ENCODE measurements at regions not wholly inside any gene's neighbourhood (a gene's known extent, or its start where the extent isn't known, plus 50 kb on each side); places are given as distances from the start of the nearest gene placed in this dataset.
A peak's percentile ranks its signal among the peaks of the same experiment; 100 is the strongest.
"Not testable (repeated sequence)": the region's sequence is repeated elsewhere in the genome, so short reads cannot be mapped to it uniquely, and the experiment has no call there.

DNA sequence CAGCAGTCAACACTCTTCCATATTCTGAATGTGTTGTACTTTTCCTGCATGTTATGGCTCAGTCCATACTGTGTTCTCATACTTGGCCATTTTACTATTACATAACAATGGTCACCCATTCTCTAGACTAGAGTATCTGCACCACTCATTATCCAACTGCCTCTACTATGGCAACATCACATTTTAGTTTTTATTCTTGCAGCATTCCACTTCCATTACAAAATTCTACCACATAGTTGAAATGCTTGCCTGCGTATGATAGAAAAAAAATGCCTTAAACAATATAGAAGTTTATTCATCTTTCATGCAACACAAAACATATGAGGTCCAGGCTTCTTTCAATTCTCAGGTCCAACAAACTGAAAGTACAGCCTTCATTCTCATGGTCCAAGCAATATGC is 128.0 kb downstream of the TENT5A start:
- DNase-seq (ENCODE audit: low read depth), result peak; percentile 57

DNA sequence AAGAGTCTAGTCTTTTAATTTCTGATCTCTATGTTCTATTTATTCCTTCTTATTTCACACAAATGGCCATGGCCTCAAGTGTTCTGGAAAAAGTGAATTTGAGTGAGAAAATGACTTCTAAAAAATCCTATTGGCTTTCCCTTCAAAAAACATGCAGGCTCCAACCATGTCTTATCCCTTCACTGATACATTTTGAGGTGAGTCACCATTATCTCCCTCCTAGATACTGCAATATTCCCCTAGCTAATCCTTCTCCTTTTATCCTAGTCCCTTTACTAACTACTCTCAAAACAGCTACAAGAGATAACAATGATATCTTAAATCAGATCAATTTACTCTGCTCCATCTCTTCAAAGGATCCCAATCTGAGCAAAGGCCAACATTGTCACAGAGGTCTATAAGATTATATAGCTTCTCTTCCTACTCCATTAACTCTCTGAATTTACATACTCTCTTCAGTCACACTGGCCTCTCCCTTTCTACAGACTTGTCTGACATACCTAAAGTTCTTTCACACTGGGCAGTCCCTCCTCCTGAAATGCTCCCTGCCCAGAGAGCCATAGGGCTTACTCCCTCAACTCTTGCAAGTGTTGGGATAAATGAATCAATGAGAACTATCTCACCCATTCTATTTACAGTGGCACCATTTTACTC is 129.2 kb downstream of the TENT5A start:
- peak; percentile 12 for DNase-seq (ENCODE audit: low read depth)

DNA sequence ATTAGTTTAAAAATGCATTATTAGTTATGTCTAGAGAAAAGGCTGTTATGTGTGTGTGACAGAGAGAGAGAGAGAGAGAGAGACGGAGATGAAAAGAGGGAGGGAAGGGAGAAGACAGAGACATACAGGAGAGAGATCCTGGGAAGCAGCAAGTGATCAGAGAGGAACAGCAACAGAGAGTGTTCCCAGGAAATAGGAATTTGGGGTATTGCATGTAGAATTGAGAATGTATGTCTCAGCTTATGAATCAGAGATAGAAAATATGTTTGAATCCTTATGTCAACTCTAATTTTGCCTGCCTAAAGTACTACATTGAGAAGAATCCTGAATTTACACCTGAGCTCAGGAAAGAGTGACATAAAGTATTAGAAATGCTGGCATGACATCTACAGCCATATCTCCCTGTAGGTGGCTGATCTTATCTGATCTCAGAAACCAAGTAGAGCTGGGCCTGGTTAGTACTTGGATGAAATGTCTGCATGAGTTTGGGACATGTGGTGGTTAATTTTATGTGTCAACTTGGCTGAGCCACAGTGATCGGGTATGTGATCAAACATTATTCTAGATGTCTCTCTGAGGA is 130.6 kb downstream of the TENT5A start:
- peak; percentile 55 for DNase-seq (ENCODE audit: low read depth)

DNA sequence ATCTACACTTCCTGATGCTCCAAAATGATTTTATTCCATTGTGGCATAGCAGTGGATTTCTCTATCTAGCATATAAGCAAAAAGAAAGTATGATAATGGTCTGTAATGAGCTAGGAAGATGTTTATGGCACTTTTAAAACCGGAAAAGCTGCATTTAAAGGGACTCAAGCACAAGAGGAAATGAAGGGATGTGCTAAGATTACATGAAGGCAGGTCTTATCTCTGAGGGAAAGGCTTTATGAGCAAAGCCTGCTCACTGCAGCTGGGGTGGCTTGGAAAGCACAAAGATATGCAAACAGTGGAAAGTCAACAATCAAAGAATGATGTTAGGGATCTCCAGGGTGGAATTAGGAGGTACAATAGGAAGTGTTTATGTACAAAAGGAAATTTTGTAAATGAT is 138.2 kb downstream of the TENT5A start:
- DNase-seq (ENCODE audit: low read depth), result peak; percentile 76

DNA sequence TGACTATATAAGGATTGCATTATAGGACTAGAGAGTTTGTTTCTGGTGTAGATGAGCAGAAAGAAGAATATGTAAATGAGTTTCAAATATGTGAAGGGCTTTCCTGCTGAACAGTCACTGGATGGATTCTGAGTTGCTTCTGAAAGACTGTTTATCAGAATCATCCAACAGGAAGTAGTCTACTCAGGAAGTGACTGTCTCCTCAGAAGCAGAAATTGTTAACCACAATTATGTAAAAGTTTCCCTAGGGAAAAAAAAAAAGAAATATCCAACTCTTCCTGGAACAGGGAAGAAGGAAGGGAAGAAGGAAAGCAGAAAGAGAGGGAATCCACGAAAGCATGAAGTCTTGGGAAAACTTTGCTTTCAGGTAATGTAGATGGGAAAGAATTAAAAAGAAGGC is 138.9 kb downstream of the TENT5A start:
- DNase-seq (ENCODE audit: low read depth), result peak; percentile 92

DNA sequence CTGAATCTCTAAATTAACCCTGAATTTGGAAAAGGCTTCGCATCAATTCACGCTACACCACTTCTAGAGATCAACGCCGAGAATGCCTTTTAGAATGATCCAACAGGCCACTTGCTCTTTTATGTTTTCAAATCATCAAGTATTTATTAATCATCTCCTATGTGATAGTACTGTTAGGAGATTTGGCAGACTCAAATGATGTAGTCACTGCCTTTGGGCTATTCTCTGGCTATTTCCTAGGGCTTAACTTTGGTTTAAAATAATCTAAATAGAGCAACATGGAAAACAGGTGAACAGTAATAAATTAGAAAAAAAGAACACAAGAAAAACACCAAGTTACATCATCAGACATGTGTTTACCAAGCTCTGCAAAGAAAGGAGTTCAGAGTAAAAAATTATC is 140.3 kb downstream of the TENT5A start:
- peak; percentile 26 for DNase-seq (ENCODE audit: low read depth)

DNA sequence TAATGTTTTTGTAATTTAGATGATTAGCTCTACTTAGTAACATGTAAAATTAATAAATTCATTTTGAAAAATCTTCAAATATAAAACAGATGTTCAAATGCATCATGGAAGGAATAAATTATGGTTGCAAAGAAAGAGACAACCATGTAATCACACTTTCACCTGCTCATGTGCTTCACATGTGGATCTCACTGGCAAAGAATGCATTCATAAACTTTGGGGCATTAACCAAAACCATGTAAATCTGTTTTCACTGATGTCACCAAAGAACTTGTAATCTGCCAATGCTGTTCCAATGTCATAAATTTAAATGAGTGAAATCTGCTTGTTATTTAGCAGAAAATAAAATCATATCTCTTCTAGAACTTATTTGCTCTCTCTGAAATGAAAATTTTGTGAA is 142.7 kb downstream of the TENT5A start:
- no peak for DNase-seq (ENCODE audit: low read depth)

DNA sequence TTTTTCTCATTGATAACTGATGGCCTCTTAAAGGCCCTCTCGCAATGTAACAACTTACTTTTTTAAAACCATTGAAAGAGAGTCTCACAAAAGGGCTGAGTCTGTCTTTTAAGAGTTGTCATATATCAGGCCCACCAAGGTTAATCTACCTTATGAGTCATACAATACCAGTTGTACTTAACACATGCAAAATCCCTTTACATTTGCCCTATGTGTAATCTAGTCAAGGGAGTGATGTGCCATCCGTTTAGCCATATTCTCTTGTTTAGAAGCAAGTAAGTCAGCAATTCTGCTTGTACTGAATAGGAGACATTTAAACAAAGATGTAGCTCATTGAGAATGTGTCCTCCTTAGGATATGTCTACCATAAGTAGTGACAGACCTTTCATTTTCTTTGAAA is 143.7 kb downstream of the TENT5A start:
- no peak for DNase-seq (ENCODE audit: low read depth)

DNA sequence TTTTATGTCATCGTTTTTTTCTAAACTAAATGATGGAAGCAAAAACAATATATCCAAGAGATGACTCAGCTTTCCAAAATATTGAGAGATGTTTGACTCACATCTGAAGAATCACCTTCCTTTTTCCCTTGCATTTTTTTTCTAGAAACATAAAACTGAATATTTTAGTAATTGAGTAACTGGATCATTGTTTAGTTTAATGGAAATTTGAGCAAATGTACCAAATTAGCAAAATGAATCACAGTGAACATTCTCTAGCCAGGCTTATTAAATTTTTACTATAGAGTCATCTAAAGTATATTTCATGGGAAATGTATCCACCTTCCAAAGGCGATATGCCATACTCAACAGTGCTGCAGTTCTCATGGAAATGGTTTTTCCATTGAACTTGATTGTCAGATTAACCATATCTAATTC is 145.5 kb downstream of the TENT5A start:
- peak; percentile 93 for DNase-seq (ENCODE audit: low read depth)

DNA sequence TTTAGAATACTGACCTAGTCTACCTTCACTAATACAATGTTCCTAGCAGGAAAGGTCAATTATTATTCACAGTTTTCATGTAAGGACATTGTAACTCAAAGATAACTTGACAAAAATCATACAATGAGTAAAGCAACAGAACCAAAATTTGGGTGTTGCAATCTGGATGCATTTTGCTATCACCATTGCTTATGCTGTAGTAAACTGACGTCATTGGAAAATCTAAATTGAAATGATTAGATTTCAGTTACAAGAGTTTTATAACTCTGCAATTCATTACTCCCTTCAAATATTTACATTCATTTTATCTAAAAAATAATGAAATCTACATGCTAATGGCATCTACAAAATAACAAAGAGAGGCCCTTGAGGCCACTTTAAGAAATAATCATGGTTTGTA is 147.0 kb downstream of the TENT5A start:
- DNase-seq (ENCODE audit: low read depth), result no peak

DNA sequence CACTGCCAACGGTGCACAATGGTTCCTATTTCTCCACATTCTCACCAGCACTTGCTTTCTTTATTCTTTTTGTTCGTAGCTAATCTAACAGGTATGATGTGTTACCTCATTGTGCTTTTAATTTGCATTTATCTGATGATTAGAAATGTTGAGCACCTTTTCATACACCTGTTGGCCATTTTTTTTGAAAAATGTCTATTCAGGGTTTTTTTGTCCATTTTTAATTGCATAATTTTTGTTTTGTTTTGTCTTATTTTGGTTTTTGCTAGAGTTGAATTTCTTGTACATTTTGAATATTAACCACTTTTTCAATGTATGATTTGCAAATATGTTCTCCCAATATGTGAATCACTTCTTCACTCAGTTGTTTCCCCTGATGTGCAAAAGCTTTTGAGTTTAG is 150.6 kb downstream of the TENT5A start:
- no peak for DNase-seq (ENCODE audit: low read depth)

DNA sequence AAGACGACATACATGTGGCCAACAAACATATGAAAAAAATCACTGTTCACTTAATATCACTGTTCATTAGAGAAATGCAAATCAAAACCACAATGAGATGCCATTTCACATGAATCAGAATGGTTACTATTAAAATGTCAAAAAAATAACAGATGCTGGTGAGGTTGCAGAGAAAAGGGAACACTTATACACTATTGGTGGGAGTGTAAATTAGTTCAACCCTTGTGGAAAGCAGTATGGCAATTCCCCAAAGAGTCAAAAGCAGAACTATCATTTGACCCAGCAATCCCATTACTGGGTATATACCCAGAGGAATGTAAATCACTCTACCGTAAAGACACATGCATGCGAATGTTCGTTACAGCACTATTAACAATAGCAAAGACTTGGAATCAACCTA is 152.0 kb downstream of the TENT5A start:
- DNase-seq (ENCODE audit: low read depth), result peak; percentile 27

DNA sequence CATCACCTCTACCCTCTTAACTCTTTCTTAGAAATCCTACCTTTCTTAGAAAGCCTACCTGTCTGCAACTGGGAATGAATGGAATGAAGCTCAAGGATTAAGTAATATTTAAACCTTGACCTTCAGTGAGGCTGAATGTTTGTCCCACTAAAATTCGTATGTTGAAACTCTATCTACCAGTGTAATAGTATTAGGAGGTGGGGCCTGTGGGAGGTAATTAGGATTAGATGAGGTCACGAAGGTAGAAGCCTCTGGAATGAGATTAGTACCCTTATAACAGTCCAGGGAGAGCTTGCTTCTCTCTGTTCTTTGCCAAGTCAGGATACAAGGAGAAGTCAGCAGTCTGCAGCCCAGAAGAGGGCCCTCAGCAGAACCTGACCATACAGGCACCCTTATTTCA is 158.0 kb downstream of the TENT5A start:
- no peak for DNase-seq (ENCODE audit: low read depth)

DNA sequence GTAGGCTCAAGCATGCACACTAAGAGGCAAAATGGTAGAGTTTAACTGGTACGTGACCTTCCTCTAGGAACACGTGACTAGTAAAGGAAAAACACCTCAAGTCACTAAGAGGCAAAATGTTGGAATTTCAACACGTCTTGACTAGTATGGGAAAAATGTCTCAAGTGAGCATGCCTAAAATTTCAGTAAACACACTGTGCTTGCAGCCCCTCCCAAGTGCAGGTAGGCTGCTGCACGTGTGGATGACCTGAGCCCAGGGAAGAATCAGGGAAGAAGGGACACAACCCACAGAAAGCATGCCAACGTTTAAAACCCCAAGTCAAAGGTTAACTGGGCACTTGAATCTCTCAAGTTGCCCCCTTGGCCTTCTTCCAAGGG is 162.2 kb downstream of the TENT5A start:
- no peak for DNase-seq (ENCODE audit: low read depth)

DNA sequence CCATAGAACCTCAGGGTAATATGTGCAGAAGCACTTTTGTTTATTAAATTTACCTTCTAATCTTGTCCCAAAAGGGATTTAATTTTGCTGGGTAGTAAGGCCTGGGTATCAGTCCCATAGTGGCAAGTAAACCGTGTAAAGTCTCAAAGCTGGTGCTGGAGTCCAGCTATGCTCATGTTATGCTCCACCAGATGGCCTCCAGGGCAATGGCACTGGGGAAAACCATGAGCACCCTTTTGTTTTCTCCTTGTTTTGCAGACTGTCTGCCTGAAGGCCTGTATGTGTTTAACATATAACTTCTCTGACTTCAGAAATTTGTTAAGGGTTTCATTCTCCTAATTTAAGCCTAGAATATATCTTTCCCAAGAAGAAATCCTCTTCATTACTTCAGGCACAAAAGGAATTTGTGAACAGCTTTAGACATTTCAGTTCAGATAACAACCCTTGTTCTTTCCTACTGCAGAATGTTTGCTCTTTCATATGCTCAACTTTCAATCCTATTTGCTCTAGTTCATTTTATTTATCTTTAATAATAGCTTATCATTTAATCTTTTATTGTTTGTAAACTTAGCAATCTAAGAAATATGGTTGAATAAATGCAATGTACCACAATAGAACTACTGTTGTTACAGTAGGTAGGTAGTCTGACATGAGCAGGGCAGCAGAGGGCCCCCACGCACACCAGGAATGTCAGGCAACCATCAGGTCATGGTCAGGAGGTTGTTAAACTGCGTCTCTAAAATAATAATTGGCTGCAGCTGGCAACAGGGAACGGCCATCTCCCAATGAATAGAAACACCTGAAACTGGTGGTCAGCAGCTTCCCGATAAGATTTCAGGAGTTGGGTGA is 162.8 kb downstream of the TENT5A start:
- DNase-seq (ENCODE audit: low read depth), result no peak

DNA sequence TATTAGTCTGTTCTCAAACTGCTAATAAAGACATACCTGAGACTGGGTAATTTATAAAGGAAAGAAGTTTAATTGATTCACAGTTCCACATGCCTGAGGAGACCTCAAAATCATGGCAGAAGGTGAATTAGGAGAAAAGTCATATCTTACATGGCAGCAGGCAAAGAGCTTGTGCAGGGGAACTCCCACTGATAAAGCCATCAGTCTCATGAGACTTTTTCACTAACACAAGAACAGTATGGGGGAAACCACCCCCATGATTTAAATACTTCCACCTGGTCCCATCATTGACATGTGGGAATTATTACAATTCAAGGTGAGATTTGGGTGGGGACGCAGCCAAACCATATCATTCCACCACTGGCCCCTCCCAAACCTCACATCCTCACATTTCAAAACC is 166.8 kb downstream of the TENT5A start:
- not testable (repeated sequence) for DNase-seq (ENCODE audit: low read depth)

DNA sequence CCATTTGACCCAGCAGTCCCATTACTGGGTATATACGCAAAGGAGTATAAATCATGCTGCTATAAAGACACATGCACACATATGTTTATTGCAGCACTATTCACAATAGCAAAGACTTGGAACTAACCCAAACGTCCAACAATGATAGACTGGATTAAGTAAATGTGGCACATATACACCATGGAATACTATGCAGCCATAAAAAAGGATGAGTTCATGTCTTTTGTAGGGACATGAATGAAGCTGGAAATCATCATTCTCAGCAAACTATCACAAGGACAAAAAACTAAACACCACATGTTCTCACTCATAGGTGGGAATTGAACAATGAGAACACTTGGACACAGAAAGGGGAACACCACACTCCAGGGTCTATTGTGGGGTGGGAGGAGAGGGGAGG is 168.3 kb downstream of the TENT5A start:
- DNase-seq (ENCODE audit: low read depth), result not testable (repeated sequence)

DNA sequence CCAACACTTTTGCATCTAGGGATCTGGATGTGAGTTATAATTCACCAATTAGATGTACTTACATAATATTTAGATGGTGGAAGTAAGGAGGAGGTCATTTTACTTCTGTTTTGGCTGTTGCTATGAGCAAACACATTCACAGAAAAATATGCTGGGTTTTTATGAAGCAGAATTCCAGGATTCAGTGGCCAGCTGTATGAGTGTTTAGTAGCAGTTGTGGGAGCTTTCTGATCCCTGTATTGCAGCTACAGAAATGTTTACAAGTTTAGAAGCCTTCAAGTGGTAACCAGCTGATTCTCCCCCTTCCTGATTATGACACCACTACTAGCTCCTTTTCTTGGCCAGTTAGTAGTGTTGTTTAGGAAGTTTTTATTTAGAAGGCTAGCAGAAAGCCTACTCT is 177.0 kb downstream of the TENT5A start:
- peak; percentile 61 for DNase-seq (ENCODE audit: low read depth)

DNA sequence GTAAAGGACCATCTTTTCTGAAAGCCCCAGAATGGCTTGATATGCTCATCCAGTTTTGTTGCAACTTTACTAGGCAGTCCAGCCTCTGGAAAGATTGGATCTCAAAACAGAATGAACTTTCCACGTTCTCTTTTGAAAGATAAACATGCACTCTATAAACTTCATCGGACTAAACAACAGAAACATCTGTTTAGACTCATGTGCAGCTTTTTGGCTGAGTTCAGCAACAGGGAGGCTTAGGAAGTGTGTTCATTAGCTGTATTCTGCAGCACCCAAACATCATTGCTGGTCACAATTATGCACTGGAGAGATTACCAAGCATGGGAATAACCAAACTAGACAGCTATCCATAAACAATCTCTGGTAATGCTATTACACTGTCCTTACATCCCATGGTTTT is 180.5 kb downstream of the TENT5A start:
- DNase-seq (ENCODE audit: low read depth), result peak; percentile 49

DNA sequence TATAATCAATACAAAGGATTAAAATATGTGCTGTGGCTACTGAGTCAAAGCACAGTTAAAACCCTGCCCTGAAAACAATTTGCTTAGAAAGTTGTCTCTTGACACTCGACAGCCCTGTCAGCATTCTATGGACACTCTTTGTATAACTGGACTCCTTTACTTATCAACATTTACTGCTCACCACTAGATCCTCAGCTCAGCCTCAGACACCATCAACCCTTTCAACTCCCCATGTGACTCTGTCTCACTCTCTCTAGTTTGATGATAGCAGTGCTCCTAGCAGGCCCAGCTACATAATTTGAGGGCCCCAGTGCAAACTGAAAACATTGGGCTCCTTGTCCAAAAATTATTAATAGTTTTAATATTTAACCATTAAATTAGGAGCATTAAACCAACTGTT is 181.8 kb downstream of the TENT5A start:
- no peak for DNase-seq (ENCODE audit: low read depth)

DNA sequence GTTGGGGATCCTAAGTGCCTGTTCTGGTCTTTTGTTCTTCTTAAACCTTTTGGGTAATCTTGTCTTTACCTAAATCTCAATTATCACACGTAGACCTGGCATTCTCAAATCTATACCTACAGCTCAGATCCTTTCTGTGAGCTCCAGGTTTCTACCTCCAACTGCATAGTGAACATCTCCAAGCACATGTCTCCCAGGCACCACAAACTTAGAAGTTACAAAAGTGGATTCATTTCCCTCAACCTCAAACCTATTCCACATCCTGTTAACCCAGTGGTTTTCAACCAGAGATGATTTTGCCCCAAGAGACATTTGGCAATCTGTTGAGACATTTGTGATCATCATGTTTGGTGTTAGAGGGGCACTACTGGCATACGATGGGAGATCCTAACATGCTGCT is 183.5 kb downstream of the TENT5A start:
- no peak for DNase-seq (ENCODE audit: low read depth)

DNA sequence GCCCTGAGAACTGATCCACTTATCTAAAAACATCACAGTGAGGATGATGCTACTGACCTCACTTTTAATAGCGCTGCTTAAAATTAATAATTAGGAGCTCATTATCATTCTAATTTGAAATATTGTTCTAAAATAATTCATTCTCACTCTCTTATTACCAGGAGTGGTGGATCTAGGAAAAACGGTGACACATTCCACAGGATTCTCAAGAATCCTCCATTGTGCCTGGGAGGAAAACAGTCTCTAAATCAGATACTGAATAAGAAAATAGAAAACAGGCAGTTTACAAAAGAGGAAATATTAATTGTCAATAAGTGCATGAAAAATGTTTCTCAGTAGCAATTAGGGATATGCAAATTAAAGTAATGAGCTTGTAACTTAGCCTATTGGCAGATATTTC is 187.4 kb downstream of the TENT5A start:
- peak; percentile 56 for DNase-seq (ENCODE audit: low read depth)

DNA sequence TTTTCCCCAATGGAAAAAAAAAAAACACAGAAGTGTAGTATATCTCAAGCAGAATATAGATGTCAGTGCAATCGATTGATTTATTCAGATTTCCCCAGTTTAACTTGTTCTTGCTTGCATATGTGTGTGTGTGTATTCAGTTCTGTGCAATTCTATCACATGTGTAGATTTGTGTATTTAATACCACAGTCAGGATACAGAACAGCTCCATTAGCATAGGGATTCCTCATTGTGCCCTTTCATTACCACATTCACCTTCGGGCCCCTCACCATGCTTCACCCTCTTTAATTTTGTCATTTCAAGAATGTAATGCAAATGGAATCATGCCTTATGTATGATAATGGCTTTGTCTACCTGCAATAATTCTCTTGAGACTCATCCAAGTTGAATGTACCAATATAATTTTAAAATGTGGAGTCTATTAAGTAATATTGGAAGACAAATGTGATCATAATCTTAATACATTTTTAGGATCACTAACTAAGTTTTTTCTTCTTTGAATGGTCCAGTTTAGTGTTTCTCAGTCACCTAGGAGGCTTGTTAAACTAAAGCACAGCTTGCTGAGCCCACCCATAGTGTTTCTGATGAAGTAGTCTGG is 187.9 kb downstream of the TENT5A start:
- no peak for DNase-seq (ENCODE audit: low read depth)

Measured in EH (cell line).